GM12878 (cell line): ENCODE measurements at regions not wholly inside any gene's neighbourhood (a gene's known extent, or its start where the extent isn't known, plus 50 kb on each side); places are given as distances from the start of the nearest gene placed in this dataset.

ENCODE experiments used
- CHD1 ChIP-seq: IDR thresholded peaks from 2 replicates; pipeline ENCODE4 v1.6.1; 2012; ENCODE audit warnings: low read depth, low read length, improper control_type of control experiment
- ESRRA ChIP-seq: IDR thresholded peaks from 2 replicates; pipeline ENCODE4 v1.6.1; 2012; ENCODE audit warnings: mild to moderate bottlenecking, low read length, improper control_type of control experiment
- MTA3 ChIP-seq: IDR thresholded peaks from 2 replicates; pipeline ENCODE4 v1.6.1; 2012; ENCODE audit warnings: low read length, inconsistent platforms, borderline replicate concordance
- POLR2A ChIP-seq: IDR thresholded peaks from 2 replicates; pipeline ENCODE4 v1.6.1; 2011; ENCODE audit warnings: low read depth, mild to moderate bottlenecking, low read length
- POLR2AphosphoS5 ChIP-seq: IDR thresholded peaks from 2 replicates; pipeline ENCODE4 v1.6.1; 2011; ENCODE audit warnings: mild to moderate bottlenecking, low read length, inconsistent platforms
- RAD21 ChIP-seq: IDR thresholded peaks from 2 replicates; pipeline ENCODE4 v1.6.1; 2011; ENCODE audit warnings: mild to moderate bottlenecking, low read depth, low read length, moderate library complexity; ENCODE audit not compliant: insufficient read depth
- RB1 ChIP-seq: fragments of 450-650 bp; formaldehyde crosslinking; IDR thresholded peaks from 2 replicates; pipeline ENCODE4 v1.6.1; 2017; ENCODE audit warnings: mild to moderate bottlenecking, borderline replicate concordance
- ZNF622 ChIP-seq: fragments of 450-650 bp; IDR thresholded peaks from 2 replicates; pipeline ENCODE4 v1.6.1; 2017; ENCODE audit warnings: mild to moderate bottlenecking, inconsistent platforms

DNA sequence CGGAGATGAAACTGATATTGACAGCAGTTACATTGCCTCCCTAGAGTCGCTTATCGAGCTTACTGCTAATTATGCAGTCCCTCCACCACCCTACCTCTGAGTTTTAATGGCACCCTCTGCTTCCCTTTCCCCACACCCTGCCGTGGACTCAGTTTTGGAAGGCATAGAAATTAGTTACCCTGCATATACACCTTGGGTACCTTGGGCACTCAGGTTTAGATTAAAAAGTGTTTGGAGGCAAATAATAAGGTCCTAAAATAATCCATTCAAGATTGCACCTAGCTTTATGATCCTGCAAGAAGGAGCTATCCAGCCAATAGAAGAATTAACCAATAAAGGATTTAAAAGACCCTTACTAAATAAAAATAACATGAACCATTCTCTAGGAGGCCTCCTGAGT, 117.8 kb upstream of the AGBL1 start:
- TF ChIP-seq POLR2A (no peak), POLR2AphosphoS5 (no peak), RAD21 (no peak), ESRRA (no peak), MTA3 (no peak), CHD1 (no peak), ZNF622 (no peak), RB1 (no peak)
